ENCODE measurements at regions not wholly inside any gene's neighbourhood (a gene's known extent, or its start where the extent isn't known, plus 50 kb on each side); places are given as distances from the start of the nearest gene placed in this dataset.
"Not testable (repeated sequence)": the region's sequence is repeated elsewhere in the genome, so short reads cannot be mapped to it uniquely, and the experiment has no call there.

DNA sequence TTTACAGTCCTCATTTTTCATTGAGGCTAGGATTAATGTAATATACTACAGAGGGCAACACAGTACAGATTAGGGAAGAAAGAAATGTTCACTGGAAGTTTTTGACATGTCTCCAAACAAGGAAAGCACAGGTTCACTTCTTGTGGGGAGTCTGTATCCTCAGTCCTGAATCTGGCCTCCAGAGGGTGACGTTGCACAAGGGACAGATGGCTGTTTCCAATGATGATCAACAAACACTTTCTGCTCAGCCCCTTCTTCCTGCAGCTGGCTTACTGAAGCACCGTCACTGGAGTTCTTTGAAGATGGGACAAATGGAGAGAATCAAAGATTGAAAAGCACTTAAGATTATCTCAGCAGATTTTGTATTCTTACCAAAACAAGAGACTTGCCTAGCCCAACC lies 123.3 kb upstream of the OR4E1 start:
- DNase-seq = peak in 1 of 5 donors; percentile 39

DNA sequence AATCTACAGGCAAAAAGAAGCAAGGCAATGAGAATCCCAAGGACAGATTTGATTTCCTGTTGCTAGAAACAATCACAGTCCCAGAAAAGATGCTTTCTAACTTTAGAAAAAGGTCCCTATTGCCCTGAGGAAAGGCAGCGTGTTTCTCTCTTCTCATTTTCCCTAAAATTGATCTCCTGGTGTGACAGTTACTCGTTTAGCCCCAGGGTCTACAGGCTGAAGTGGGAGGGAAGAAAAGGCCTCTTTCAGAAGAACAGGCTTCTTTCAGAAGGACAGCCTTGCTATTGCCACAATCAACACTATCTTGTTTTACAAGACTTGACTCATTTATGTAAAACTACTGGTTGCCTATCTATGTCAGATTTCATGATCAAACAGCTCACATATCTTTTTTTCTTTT lies 121.8 kb upstream of the OR4E1 start:
- DNase-seq = no peak

GRCh38 chr14:21791749-21792148 lies 118.1 kb upstream of the OR4E1 start:
- DNase-seq = no peak

- not testable (repeated sequence) for DNase-seq
Measured at GRCh38 chr14:21788687-21789086, 115.1 kb upstream of the OR4E1 start.

- not testable (repeated sequence) for DNase-seq
Measured at GRCh38 chr14:21787242-21787641, 113.6 kb upstream of the OR4E1 start.

- DNase-seq = no peak
Measured at GRCh38 chr14:21781543-21781942, 107.9 kb upstream of the OR4E1 start.

DNA sequence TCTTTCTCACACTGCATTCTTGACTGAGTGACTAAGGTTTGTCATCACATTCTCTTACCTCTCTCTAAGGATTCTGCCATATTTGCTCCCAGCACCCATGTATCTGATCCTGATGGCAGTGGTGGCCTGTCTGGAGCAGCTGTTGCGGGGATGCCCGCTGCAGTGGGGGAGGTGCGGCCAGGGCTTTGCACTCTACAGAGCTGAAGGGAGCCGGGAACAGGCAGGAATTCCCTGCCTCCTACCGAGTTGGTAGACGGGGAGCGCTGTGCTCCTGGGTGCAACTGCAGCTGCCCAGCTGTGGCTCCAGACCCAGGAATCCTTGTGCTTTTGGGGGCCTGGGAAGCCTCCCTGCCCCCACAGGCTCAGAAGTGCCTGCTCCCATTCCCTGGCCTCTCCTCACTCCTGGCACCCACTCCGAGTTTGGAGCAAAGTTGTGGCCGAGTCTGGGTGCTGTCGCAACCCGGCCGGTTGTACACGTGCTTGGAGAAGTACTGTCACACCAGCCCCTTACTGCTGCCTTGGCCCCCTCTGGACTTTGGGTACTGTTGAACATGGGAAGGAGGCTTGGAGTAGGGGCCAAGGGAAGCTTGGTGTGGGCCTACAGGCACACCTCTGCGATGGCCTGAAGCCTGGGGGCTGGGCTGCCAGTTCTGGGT lies 106.9 kb upstream of the OR4E1 start:
- no peak for DNase-seq

GRCh38 chr14:21771671-21772070 lies 98.1 kb upstream of the OR4E1 start:
- DNase-seq = no peak

DNA sequence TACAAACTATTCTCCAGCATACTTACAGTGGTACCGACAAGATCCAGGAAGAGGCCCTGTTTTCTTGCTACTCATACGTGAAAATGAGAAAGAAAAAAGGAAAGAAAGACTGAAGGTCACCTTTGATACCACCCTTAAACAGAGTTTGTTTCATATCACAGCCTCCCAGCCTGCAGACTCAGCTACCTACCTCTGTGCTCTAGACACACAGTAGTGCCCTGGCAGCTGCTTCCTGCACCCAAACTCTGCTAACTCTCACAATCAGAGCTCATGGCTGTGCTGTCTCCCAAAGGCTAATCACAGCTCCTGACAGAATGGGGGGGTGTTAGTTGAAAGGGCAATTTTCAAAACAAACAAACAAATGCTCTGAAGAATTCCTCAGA lies 95.2 kb upstream of the OR4E1 start:
- no peak for DNase-seq

DNA sequence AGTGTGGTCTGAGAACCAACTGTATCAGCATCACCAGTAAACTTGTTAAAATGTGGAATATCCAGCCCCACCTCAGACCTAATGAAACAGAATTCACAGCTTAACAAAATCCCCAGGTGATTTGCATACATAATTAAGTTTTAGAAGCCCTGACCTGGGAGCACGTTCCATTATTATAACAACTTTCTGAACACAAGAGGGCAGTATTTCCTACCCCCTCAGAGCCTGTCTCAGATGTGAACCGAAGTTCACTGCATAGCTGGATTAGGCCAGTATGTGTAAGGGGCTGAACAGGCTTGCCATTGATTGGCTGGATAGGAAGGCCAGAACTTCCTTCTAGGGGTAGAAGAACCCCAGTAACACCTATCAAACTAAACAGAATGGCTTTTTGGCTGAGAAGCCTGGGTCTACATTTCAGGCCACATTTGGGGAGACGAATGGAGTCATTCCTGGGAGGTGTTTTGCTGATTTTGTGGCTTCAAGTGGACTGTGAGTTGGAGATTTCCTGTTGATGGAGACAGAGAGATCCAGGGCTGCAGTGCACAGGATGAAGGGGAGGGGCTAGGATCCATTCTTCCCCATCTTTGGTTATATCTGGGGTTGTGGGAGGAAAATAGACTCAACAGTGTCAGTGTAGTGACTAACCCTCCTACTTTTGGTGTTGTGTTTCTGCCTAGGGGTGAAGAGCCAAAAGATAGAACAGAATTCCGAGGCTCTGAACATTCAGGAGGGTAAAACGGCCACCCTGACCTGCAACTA lies 94.7 kb upstream of the OR4E1 start:
- DNase-seq = peak in 2 of 5 donors; percentile 17 to 55

DNA sequence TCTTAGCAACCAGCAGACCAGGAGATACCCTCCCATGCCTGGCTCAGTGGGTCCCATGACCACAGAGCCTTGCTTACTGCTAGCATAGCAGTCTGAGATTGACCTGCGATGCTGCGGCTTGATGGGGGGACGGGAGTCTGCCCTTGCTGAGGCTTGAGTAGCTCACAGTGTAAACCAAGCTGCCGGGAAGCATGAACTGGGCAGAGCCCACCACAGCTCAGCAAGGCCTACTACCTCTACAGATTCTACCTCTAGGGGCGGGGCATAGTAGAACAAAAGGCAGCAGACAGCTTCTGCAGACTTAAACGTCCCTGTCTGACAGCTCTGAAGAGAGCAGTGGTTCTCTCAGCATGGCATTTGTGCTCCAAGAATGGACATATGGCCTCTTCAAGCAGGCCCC lies 86.7 kb upstream of the OR4E1 start:
- DNase-seq = not testable (repeated sequence)

GRCh38 chr14:21749306-21749868 lies 75.8 kb upstream of the OR4E1 start:
- no peak for DNase-seq

GRCh38 chr14:21748869-21749303 lies 75.3 kb upstream of the OR4E1 start:
- peak in 3 of 5 donors; percentile 19 to 58 (median 30) for DNase-seq

GRCh38 chr14:21735639-21736307 lies 62.2 kb upstream of the OR4E1 start:
- DNase-seq = peak in 1 of 5 donors; percentile 33

- DNase-seq = no peak
Measured at GRCh38 chr14:21735200-21735599, 61.6 kb upstream of the OR4E1 start.

- DNase-seq = peak in 3 of 5 donors; percentile 24 to 67 (median 43)
Measured at GRCh38 chr14:21734457-21735074, 60.9 kb upstream of the OR4E1 start.

DNA sequence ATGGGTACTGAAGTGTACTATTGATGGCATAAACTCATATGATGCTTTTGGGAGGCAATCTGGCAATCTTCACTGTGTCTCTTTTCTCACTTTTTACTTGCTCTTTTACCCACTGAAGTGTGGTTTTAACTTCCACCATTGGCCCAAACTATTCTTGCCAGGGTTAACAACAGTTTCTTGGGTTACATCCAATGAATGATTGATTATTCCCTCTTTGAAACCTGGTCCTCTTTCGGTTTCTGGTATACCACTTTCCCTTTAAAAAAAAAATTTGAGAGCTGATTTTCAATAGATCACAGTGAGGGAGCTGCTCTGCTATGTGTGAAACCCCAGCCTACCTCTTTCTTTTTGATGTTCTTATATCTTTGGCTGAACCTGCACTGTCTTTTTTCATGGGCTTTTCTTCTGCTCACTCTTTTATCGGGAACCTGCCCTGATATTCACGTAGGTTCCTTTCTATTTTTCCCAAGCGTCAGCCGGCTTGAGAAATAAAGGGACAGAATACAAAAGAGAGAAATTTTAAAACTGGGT lies 56.1 kb upstream of the OR4E1 start:
- DNase-seq = no peak

DNA sequence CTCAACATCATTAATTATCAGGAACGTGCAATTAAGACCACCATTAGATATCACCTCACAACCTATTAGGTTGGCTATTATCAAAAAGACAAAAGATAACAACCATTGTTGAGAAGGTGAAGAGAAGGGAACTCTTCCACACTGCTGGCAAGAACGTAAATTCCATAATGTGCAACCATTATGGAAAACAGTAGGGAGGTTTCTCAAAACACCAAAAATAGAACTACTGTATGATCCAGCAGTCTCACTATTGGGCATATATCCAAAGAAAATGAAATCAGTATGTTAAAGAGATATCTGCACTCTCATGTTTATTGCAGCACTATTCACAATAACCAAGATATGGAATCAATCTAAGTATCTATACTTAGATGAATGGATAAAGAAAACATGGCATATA lies 51.6 kb upstream of the OR4E1 start:
- no peak for DNase-seq

GRCh38 chr14:21724090-21724973 lies 50.7 kb upstream of the OR4E1 start:
- no peak for DNase-seq

DNA sequence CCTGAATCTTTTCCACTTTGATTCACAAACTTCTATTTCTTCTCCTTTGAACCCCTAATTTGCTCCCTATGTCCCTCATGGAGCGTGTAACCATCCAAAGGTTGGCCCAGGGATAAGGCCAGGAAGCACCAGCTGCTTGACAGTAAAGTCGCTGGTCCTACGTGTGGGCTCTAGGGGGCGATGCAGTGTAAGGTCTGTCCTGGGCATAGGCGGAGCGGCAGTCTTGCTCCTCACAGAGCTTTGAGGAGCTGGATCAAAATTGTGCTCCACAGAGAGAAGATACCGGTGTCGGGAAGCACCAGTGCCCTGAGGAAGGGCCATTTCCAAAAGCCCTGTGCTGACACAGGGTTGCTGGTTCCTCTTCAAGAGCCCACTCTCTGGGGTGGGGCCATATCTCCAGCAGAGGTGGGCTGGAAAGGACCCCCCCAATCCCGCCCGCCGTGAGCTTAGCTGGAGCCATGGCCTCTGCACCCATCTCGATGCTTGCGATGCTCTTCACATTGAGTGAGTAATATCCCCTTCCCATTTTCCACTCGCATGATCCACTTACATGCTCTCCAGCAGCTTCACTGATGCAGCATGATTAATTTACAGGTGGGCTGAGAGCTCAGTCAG lies 49.9 kb upstream of the OR4E1 start:
- peak in 4 of 5 donors; percentile 19 to 51 (median 28) for DNase-seq

Measured in T-helper 1 cell (primary cell).